NCI-H345 treated with DMSO at 0.1 percent for 48 hours (cell line): ENCODE measurements at regions not wholly inside any gene's neighbourhood (a gene's known extent, or its start where the extent isn't known, plus 50 kb on each side); places are given as distances from the start of the nearest gene placed in this dataset.
A peak's percentile ranks its signal among the peaks of the same experiment; 100 is the strongest.
"Not testable (repeated sequence)": the region's sequence is repeated elsewhere in the genome, so short reads cannot be mapped to it uniquely, and the experiment has no call there.

ENCODE experiments used
- DNase-seq: peaks from one replicate; lab custom pipeline; 2025; ENCODE audit not compliant: unreplicated experiment; lab: John Stamatoyannopoulos, UW

DNA sequence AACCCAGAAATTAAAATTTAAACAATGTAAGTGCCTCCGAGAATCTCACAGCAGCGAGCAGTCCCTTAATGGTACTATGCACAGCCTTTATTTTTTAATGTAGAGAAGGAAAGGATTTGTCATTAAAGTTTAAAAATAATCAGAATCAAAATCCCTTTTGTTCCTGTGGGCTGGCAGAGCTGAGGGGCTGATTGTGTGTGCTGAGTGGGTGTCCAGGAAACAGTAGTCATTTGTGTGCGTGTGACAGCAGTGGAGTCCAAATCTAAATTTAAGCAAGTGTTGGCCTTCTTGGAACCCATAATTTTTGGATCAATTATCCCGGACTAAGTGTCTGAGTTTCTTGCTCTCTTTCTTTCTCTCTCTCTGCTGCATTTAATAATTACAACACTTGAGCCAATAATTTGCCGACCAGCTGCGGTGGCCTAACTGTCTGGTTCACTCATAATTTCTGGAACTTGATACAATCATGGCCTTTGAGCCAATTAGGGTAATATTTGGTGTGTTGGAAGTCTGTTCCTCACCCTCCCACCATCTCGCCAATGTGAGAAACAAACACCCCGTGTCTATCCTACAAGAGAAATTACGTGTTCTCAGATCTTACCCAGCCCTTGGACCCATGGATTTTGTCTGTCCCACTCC lies 528.0 kb downstream of the SOX6 start:
- DNase-seq = no peak

DNA sequence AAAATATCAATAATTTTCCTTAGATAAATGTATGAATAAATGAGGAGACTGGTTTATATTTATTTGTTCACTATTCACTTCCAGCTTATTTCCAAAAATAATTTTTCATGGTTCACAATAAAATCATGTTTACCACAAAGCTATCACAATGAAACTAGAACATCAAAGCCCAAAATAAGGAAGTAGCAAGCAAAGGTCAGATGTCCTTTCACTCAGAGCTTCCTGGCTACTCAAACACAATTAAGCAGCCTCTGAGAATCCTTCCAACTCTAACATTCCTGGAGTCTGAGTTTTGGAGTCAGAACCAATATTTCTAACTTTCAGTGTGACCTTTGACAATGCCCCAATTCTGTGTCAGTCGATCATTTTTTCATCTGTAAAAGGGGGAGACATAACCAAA lies 527.0 kb downstream of the SOX6 start:
- no peak for DNase-seq

DNA sequence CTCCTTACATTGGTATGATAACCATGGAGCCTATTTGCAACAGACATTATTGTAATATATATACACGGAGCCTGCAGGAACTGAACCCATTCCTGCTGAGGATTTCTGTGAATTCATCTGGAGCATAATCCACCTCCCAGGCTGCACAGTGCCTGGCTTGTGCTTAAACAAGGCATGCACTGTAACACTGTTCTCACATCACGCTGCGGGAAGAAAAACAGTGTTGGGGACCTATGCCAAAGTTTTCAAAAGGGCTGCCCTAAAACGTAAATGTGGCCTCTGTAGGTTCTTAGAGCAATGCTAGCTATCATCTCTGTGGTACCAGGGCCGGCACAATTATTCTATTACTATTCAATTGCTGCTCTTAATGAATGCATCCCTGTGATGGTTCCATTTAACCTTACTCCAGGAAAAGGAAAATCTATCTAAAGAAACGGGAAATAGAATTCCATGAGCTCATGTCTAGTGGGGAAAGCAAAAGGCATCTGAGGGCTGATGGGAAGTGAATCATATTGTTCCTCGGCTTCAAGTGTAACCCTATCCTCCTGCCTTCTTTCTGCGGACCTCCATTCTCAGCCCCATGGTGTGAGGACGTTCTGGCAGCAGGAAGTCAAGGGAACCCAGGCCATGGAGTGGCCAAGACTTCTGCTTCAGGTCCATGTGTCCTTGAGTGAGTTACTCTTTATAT lies 525.5 kb downstream of the SOX6 start:
- no peak for DNase-seq

DNA sequence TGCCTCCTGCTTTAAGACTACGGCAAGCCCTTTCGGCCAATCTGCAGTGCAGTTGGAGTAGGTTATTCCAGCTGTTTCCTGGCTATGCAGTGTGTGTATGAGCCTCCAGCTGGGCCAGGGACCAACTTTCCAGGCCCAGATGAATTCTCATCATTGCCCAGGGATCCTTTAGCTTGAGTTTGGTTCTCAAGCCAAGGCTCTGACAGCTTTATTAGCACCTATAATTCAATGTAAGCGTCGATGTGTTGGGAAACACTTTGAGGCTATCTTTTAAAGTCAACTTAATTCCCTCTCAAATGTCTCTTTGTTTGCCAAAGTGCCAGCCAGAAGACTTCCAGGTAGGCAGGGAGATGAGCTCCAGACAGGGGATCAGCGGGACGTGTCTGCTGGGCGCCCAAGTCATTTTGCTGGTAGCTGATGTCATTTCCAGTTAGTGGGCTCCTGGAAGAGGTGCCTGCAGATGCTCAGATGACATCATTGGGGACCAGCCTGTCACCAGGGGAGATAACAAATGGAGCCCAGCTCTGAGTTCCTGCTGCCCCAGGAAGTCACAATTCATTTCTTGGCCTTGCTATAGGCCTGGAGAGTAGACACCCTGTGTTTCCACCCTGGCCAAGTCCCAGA lies 520.4 kb downstream of the SOX6 start:
- DNase-seq = no peak

DNA sequence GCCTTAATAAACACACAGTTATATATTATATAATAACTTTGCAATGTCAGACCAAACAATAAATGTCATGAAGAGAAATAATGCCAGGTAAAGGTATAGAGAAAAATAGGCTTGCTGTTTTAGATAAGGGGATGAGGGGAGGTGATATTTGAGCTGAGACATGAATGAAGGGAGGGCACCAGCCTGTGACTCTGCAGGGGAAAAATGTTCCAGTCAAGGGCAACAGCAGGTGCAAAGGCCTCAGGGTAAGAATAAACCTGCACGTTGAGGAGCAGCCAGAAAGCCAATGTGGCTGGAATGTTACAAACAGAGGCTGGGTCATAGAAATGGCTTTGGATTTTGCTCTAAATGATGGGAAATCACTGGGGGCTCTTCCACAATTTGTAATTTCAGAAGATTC lies 519.6 kb downstream of the SOX6 start:
- no peak for DNase-seq

DNA sequence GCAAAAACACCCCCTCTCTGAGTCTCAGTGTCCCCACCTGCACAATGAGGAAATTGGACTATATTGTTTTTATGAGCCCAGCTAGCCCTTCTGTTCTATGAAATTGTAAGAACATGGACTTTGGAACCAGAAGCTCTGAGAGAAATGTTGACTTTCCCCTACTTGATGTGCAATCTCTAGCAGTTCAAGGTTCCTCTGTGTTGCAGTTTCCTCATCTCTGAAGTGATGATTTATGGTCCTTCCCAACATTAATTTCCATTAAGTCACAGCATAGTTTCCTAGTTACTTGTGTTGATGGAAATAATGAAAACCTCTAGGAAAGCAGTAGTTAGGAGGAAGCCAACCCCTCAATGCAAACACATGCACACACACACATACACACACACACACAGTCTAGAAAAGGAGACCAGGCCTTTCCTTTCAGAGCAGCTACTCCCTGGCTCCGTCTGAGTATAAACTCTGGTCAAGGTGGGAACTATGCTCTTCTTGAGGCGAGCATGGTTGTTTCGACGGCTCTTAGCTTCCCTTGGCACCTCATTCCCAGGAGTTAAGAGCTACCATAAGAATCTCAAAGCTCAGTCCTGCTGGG lies 518.4 kb downstream of the SOX6 start:
- DNase-seq = no peak

DNA sequence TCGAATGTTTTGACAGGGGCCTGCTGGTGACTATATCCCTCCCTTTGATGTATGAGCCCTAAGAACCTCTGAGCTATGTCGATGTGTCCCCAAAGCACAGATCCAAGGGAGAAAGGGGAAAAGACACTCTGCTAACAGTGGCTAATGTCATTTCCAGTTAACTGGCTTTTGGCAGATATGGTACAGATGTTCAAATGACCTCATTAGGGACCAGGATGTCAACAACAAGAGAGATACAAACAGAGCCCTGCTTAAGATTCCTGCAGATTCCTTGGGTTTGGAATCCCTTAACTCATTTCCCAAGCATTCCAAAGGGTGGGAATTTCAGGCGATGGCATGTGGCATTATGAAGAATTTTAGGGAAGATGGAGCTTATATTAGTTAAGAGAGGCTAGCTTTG lies 517.3 kb downstream of the SOX6 start:
- DNase-seq = no peak

DNA sequence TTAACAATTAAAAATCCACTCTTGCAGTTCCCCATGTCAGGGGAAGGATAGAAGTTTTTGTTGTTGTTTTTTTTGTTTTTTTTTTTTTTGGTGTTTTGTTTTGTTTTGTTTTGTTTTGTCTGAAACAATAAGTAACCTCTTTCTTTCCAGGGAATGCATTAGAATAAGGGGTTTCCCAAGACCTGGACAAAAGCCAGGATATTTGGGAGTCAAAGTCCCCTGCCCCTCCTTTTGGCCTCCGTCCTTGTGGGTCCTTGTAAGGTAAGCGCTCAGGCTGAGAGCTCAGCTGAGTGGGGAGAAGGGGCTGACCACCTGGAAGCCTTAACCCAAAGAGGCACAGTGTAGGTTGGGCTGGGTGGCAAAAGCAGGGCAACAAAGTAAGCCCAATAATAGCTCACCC lies 515.4 kb downstream of the SOX6 start:
- no peak for DNase-seq

DNA sequence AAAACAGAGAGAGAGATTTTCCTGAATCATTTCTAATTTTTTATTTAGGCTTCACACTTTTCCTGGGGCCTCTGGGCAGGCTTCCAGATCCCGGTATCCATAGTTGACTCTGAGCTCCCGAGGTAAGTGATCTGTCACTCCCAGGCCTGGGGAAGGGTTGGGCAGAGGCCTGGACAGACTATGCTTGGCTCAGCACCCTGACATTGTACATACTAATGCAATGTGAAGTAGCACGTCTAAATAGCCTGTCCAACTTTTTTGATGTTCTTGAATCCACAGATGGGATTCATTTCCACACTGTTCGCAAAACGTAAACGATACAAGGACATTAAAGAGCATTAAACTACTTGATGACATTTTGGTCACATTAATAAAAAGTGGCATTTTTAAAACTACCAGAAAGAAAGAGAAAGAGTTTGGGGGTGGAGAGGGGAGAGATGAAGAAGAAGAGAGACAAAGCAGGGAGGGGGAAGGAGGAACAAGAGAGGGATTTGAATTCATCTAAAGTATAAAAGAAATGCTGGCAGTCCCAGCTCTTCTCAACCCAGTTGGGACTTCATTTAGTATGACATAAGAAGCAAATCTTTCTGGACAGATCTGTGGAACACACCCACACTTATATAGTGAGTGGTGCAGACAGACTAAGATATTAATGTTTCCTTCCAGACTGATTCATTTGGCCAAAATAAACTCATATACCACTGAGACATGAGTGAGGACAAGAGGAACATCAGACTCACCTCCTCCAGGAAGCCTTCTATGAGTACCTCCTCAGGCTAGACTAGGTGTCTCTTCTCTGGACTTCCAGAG lies 514.2 kb downstream of the SOX6 start:
- DNase-seq = no peak

DNA sequence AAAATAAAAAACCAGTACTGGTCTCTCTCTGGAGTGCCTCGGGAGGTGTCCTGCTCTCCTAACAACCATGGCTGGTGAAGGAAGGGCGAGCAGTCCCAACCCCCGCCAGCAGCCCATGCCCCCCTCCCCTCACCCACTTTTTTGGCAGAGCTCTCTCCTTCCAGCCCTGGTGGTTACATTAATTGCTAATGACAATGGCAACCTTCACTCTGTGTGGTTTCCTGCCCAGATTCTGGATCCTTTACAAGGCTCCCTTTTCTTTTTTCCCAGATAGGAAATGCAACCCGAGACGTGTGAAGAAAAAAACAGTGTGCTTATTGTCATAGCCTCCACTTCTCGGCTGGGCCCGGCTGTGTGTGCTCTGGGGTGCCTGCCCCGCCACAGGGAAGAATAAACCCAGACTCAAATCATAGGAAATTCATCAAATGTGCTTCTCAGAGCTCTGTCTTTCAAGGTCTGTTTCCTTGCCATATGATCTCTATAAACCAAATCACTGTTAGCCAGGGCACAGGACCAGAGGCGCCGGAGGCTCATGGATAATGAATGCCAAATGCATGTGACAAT lies 513.0 kb downstream of the SOX6 start:
- DNase-seq = peak; percentile 32

DNA sequence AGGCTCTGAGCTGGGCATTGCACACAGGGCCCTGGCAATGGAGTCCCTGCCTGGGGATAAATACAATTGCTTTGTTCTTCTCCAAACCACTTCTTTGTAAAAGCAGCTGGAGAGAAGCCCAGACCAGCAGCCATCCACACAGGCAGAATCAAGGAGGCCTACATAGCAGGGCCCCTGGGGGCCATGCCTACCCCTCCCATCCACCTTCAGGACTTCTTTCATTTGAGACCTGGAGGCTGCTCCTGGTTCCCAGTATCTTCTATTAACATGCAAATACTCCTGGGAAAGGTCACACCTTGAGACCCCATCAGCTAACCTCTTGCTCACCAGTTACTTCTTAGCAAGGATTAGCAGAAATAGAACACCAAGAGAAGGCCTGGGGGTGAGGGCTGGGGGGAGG lies 511.1 kb downstream of the SOX6 start:
- DNase-seq = peak; percentile 51

DNA sequence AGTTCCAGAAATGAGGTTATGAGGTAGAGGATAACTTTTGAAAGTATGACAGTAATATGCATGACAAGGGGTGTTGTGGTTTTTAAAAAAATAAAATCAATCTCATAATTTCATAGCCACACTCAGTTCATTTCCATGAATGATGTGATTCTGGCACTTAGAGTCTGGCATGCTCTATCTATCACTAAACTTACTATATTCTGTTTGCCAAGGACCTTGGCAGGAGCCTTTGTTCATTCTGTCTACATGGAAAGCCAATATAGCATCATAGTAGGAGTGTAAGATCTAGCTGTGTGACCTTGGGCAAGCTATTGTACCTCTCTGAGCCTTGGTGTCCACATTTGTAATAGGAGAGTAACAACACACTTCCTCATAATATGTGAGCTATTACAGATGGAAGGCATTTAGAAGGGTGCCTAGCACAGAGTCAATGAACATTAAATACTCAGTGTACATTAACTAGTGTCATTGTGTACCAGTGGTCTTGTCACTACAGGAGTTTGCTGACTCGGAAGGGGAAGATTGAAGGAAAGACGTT lies 507.6 kb downstream of the SOX6 start:
- DNase-seq = no peak

DNA sequence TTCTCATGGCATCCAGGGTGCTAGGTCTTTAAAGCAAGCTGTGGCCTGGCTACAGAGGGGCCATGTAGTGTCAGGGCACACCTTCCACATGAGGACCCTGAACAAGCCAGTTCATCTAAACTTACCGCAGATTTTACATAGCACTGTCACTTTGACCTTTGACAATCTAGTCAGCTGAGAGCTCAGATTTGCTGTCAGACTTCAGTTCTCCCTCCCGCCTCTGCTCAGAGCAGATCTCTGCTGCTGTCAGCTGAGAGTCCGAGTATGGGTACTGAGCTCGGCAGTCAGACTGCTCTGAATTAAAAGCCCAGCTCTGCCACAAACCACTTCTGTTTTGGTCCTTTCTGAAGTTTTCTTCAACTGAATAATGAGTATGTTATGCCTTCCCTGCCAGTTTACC lies 507.1 kb downstream of the SOX6 start:
- DNase-seq = no peak

DNA sequence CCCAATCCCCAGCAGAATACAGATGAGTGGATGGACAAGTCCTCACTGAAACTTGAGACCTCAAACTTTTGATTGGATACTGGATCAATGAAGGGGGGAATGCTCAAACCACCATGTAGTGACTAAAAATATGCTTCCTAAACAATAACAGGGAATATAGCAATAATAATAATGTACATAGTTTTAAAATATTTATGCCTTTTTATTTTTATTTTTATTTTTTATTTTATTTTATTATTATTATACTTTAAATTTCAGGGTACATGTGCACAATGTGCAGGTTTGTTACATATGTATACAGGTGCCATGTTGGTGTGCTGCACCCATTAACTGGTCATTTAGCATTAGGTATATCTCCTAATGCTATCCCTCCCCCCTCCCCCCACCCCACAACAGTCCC lies 506.0 kb downstream of the SOX6 start:
- DNase-seq = not testable (repeated sequence)

DNA sequence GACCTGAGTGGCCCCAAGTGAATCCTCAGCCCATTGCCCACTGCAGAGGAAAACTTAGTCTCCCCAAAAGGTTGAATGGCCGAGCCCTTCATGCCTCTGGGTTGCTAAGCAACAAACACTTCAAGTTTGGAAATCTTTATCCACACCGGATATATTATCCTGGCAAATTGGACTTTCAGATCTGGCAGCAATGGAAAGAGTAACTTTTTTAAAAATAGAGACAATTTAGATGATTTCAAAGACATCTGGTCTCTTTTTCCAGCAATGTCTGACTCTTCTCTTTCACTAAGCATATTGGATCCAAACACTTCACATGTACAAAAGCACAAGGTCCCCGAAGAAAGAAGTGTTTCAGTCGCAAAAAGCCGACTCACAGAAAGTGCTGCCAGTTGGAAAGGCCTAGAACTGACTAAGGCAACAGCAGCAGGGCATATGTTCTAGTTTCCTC lies 505.3 kb downstream of the SOX6 start:
- no peak for DNase-seq

DNA sequence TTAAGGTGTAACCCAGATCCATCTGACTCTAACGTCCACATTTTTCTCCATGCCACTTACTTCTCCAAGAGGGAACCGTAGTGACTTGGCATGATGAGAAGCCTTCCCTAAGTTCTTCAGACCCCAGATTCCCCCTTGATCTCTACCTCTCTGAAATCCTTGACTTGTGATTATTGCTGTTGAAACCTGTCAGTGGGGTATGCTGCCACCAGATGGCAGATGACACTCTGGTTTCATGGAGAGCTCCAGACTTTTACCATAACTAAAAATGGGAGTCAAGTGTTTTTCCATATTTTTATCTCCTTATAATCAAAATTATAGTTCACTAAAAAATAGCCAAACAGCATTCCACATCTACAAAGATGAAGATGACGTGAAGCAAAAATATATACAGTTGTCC lies 504.2 kb downstream of the SOX6 start:
- DNase-seq = peak; percentile 14

DNA sequence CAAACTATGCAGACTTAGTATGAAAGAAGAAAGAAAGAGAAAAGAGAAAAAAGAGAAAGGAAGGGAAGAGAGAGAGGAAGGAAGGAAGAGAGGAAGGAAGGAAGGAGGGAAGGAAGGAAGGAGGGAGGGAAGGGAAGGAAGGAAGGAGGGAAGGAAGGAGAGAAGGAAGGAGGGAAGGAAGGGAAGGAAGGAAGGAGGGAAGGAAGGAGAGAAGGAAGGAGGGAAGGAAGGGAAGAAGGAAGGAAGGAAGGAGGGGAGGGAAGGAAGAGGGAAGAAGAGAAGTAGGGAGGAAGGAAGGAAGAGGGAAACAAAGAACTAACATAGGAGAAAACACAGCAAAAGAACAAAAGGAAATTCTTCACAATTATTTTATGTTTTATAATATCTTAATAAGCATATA lies 502.1 kb downstream of the SOX6 start:
- no peak for DNase-seq

DNA sequence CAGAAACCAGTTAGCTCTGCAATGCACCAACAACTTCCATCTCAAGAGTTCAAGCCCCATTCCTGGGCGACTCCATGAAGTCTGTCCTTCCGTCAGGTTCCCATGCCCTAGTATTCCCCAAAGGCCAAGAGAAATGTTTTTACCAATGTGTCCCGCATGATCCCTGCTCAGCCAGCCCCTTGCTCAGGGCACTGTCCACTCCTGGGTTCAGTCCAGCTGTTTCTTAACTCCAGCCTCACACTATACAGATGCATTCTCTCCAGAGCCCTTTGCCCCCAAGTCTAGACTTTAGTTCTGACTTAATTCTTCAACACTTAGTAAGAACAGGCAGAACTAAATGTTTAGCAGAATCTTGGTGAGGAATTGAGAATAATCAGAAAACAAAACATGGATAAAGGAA lies 497.5 kb downstream of the SOX6 start:
- no peak for DNase-seq

DNA sequence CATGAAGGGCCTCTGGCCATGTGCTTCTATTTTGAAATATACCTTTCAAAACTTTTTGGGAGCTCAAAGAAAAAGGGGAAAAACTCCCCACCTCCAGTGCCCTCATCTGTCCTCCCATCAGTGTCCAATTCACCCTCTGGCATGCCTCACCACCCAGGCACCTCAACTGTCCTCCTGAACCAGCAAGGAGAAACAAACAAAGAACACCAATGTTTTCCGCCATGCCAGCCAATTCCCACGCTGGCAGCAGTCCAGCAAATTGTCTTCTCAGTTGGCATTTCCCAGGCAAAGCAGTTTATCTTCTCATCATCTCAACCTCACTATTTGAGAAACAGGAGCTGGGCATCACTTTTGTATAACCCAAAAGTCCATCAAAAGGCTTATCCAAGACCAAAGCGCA lies 496.9 kb downstream of the SOX6 start:
- DNase-seq = no peak

DNA sequence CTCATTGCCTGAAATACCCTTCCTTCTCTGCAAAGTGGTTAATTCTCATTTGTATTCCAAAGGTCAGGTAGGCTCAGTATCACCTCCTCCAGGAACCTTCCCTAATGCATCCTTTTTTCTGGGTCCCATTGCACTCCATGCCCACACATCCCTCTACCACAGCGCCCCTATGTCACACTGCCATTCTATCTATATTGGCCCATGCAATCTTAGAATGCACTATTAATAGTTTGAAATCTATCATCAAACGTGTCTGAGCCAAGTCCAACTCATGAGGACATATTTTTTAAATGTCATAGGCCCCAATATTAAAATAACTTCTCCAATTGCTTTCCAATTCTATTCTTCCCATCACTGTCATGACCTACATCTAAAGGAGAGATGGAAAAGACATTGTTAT lies 495.1 kb downstream of the SOX6 start:
- DNase-seq = no peak

DNA sequence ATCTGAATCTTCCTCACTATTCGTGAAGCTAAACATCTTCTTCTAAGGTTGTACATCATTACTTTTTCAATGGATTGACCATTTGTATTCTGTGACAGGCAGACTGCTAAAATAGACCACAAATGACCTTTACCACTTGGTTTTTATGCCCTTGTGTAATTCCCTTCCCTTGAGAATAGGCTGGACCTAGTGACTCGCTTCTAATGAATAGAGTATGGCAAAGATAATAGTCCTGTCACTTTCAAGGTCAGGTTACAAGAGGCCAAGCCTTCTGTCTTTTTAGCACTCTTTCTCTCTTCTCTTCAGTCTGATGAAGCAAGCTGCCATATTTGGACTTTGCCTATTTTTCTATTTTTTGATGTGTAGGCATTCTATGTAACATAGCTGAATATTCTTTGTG lies 492.9 kb downstream of the SOX6 start:
- DNase-seq = no peak
